ENCODE measurements at regions not wholly inside any gene's neighbourhood (a gene's known extent, or its start where the extent isn't known, plus 50 kb on each side); places are given as distances from the start of the nearest gene placed in this dataset.

GRCh38 chr21:43362321-43362791, 64.6 kb downstream of the SIK1 start:
- POLR2A ChIA-PET (ENCODE audit: unreplicated experiment): no interaction called here

DNA sequence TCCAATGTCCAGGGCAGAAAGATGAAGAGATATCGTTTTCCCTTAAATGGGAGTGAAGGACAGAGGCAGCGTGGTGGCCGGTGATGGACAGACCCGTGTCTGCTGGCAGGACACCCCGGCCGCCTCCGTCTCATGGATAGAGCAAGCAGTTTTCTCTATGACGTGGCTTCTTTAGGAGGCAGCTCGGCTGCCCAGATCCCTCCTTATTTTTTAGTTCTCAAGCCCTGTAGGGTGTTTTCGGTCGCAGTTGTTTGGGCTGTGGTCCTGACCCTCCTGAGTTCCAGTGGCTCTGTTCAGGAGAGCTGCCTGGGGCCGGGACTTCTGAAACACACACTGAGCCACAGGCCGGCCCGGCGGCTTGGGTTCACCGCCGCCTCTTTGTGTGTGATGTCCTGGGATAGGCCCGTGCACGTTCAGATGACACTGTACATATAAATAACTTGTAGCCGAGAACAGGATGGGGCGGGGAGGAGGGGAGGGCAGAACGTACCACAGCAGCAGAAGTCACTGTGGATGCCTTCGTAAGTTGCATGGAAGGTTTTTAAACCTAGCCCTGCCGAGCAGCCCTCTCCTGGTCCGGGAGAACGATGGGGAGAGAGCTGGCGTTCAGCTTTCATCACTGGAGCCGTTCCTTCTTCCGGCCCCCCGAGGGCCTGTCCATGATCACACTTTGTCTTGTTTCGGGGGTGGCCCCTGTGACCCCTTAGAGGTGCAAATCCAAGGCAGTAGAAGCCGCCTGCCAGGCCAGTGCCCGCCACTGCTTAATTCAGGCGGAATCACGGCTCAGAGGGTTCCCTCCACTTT, 65.2 kb downstream of the SIK1 start:
- ChIA-PET POLR2A (ENCODE audit: unreplicated experiment) (no interaction called here), CTCF (no interaction called here)
- H3K4me2 ChIP-seq (ENCODE audit: low read length): no peak overlapping the region
- DNase-seq: no peak
- TF ChIP-seq, protein P1, sequence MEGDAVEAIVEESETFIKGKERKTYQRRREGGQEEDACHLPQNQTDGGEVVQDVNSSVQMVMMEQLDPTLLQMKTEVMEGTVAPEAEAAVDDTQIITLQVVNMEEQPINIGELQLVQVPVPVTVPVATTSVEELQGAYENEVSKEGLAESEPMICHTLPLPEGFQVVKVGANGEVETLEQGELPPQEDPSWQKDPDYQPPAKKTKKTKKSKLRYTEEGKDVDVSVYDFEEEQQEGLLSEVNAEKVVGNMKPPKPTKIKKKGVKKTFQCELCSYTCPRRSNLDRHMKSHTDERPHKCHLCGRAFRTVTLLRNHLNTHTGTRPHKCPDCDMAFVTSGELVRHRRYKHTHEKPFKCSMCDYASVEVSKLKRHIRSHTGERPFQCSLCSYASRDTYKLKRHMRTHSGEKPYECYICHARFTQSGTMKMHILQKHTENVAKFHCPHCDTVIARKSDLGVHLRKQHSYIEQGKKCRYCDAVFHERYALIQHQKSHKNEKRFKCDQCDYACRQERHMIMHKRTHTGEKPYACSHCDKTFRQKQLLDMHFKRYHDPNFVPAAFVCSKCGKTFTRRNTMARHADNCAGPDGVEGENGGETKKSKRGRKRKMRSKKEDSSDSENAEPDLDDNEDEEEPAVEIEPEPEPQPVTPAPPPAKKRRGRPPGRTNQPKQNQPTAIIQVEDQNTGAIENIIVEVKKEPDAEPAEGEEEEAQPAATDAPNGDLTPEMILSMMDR (conservative IDR thresholded peaks at IDR 0.05; ENCODE audit: low read depth, low read length): no peak
- no peak for TF ChIP-seq EZH2phosphoT487 (IDR thresholded peaks at IDR 0.05; ENCODE audit: borderline replicate concordance, low read length)
- no peak for TF ChIP-seq EZH2 (IDR thresholded peaks at IDR 0.05; ENCODE audit: low read length, unreplicated experiment)
- no peaks in the 10 kb centered on the region for H3F3A ChIP-seq (ENCODE audit: low read length, unreplicated experiment)
- no peaks in the 10 kb centered on the region for H3K79me2 ChIP-seq (ENCODE audit: low read length)
- no peak overlapping the region for H3K4me3 ChIP-seq (ENCODE audit: low read length)
- H2AFZ ChIP-seq (ENCODE audit: low read length): no peak overlapping the region
- no peaks in the 10 kb centered on the region for H3K9me2 ChIP-seq (replicated peaks; ENCODE audit: low read length)
- ATAC-seq: no peak
- H3K27ac ChIP-seq (ENCODE audit: low read length): no peak overlapping the region
- H3K9me3 ChIP-seq (ENCODE audit: low read length): no peaks in the 10 kb centered on the region
- no peaks in the 10 kb centered on the region for H3K4me1 ChIP-seq (ENCODE audit: insufficient read depth, low read length)
- H3K27me3 ChIP-seq (ENCODE audit: low read length): no peaks in the 10 kb centered on the region
- intact Hi-C loops (cut with micrococcal nuclease): no loop called here
- H4K20me1 ChIP-seq (ENCODE audit: low read length): no peaks in the 10 kb centered on the region
- H3K36me3 ChIP-seq (ENCODE audit: low read depth, low read length): no peaks in the 10 kb centered on the region
- H3K9ac ChIP-seq (ENCODE audit: low read length): no peak overlapping the region
- no TSS peak for BruUV-seq (replicated peaks)

More at GRCh38 chr21:43362321-43362791, 64.6 kb downstream of the SIK1 start:
- no peaks in the 10 kb centered on the region for H3K9me3 ChIP-seq (ENCODE audit: low read length)
- TF ChIP-seq EZH2phosphoT487 (IDR thresholded peaks at IDR 0.05; ENCODE audit: borderline replicate concordance, low read length) (no peak), EZH2 (IDR thresholded peaks at IDR 0.05; ENCODE audit: low read length, unreplicated experiment) (no peak)
- TF ChIP-seq, protein P1 (conservative IDR thresholded peaks at IDR 0.05; ENCODE audit: low read depth, low read length): no peak
- intact Hi-C loops (cut with micrococcal nuclease): no loop called here
- H2AFZ ChIP-seq (ENCODE audit: low read length): no peak overlapping the region
- ATAC-seq (no peak), DNase-seq (no peak)
- H4K20me1 ChIP-seq (ENCODE audit: low read length): no peaks in the 10 kb centered on the region
- H3K27me3 ChIP-seq (ENCODE audit: low read length): no peaks in the 10 kb centered on the region
- no peaks in the 10 kb centered on the region for H3K79me2 ChIP-seq (ENCODE audit: low read length)
- H3K4me1 ChIP-seq (ENCODE audit: insufficient read depth, low read length): no peaks in the 10 kb centered on the region
- no peak overlapping the region for H3K4me3 ChIP-seq (ENCODE audit: low read length)
- no peak overlapping the region for H3K4me2 ChIP-seq (ENCODE audit: low read length)
- BruUV-seq (replicated peaks): no TSS peak
- no peaks in the 10 kb centered on the region for H3F3A ChIP-seq (ENCODE audit: low read length, unreplicated experiment)
- no peak overlapping the region for H3K27ac ChIP-seq (ENCODE audit: low read length)
- H3K9ac ChIP-seq (ENCODE audit: low read length): no peak overlapping the region
- no peaks in the 10 kb centered on the region for H3K36me3 ChIP-seq (ENCODE audit: low read depth, low read length)
- H3K9me2 ChIP-seq (replicated peaks; ENCODE audit: low read length): no peaks in the 10 kb centered on the region
- CTCF ChIA-PET: no interaction called here

GRCh38 chr21:43361127-43361492, 65.8 kb downstream of the SIK1 start:
- H3K4me1 ChIP-seq (ENCODE audit: insufficient read depth, low read length): no peaks in the 10 kb centered on the region
- H3K9ac ChIP-seq (ENCODE audit: low read length): no peak overlapping the region
- no peaks in the 10 kb centered on the region for H4K20me1 ChIP-seq (ENCODE audit: low read length)
- no peaks in the 10 kb centered on the region for H3K27me3 ChIP-seq (ENCODE audit: low read length)
- ChIA-PET POLR2A (ENCODE audit: unreplicated experiment) (no interaction called here), CTCF (no interaction called here)
- H3K27ac ChIP-seq (ENCODE audit: low read length): no peak overlapping the region
- ATAC-seq (no peak; the same call in 1 of the 2 replicates), DNase-seq (no peak)
- TF ChIP-seq EZH2 (IDR thresholded peaks at IDR 0.05; ENCODE audit: low read length, unreplicated experiment) (no peak), EZH2phosphoT487 (IDR thresholded peaks at IDR 0.05; ENCODE audit: borderline replicate concordance, low read length) (no peak)
- TF ChIP-seq, protein P1 (conservative IDR thresholded peaks at IDR 0.05; ENCODE audit: low read depth, low read length): no peak
- no TSS peak for BruUV-seq (replicated peaks)
- H3K4me2 ChIP-seq (ENCODE audit: low read length): no peak overlapping the region
- intact Hi-C loops (cut with micrococcal nuclease): no loop called here
- no peaks in the 10 kb centered on the region for H3K79me2 ChIP-seq (ENCODE audit: low read length)
- H3K9me2 ChIP-seq (replicated peaks; ENCODE audit: low read length): no peaks in the 10 kb centered on the region
- H3K4me3 ChIP-seq (ENCODE audit: low read length): no peak overlapping the region
- no peaks in the 10 kb centered on the region for H3K9me3 ChIP-seq (ENCODE audit: low read length)
- no peaks in the 10 kb centered on the region for H3K36me3 ChIP-seq (ENCODE audit: low read depth, low read length)
- H2AFZ ChIP-seq (ENCODE audit: low read length): no peak overlapping the region
- no peaks in the 10 kb centered on the region for H3F3A ChIP-seq (ENCODE audit: low read length, unreplicated experiment)
